ENCODE measurements at regions not wholly inside any gene's neighbourhood (a gene's known extent, or its start where the extent isn't known, plus 50 kb on each side); places are given as distances from the start of the nearest gene placed in this dataset.
"Not testable (repeated sequence)": the region's sequence is repeated elsewhere in the genome, so short reads cannot be mapped to it uniquely, and the experiment has no call there.

DNA sequence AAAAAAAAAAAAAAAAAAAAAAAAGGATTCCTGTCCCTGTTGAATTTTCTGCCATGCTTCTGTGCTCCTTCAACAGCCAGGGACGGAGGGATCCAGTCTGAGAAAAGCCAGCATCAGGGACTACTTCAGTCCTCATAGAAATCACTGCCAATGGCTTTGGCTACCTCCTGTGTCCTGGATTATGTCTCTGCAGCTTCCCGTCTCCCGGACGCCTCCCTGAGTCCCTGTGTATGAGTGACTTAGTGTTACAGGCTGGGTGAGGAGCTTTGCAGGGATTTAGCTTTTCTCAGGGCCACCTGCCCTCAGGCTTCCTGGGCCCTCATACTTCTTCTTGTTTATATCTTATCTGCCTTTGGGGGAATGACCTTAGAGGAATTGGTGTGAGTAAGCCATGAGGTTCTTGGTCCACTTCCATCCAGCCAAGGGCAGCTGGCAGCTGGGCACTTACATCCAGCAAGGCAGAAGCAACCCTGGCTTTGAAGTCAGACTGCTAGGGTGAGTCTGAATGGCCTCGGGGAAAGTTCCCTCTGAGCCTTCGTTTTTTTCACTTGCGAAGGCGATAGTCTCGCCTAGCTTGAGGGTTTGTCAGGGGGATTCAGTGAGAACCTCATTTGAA lies 83.6 kb upstream of the CRYM start:
- DNase-seq, result peak; percentile 88

DNA sequence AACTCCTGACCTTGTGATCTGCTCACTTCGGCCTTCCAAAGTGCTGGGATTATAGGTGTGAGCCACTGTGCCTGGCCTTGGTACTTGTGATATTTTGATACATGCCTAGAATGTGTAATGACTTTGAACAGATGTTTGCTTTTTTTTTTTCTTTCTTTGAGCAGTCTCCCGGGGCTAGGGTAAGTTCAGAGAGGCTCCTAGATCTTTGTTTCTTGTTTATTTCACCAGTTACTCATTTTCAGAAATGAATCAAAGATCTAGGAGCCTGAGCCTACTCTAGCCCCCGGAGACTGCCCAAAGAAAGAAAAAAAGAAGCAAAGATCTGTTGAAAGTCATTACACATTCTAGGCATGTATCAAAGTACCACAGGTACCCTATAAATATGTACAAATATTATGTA lies 83.0 kb upstream of the CRYM start:
- not testable (repeated sequence) for DNase-seq

DNA sequence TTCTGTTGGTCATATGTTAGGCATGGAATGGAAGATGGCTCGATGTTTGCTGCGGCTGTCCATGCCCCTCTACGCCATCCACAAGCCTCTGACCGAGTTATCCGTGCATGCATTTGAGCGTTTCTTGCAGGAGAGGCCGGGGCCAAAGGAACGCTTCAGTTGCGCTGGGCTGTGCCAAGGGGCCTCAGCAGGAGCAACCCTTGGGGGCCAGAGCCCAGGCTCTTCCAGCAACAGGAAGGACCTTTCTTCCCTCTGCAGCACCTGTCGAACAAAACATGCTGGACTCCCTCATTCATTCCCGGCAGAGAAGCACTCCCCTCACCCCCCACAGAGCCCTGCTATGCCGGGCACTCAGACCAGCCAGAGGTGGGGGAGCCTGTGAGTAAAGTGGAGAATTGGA lies 81.4 kb upstream of the CRYM start:
- not testable (repeated sequence) for DNase-seq

DNA sequence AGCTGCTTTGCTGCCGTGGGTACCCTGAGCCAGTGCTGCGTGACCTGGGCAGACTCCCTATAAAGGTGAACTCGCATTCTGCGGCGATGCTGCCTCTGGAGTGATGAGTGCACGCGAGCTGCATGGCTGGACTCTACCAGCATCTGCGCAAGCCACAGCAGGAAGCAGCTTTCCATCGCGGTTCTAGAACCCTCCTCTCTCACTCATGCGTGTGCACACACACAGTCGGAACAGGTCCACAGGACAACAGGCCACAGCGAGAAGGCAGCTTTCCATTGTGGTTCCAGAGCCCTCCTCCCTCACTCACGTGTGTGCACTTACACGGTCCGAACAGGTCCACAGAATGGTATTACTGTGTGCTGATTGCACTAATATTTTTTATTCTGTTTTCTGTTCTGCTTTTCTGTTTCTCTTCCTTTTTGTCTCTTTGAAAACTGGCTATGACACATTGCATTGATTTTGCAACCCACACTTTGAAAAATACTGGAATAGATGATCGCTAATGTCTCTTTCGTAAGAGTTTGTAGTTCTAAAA lies 80.2 kb upstream of the CRYM start:
- DNase-seq, result not testable (repeated sequence)

DNA sequence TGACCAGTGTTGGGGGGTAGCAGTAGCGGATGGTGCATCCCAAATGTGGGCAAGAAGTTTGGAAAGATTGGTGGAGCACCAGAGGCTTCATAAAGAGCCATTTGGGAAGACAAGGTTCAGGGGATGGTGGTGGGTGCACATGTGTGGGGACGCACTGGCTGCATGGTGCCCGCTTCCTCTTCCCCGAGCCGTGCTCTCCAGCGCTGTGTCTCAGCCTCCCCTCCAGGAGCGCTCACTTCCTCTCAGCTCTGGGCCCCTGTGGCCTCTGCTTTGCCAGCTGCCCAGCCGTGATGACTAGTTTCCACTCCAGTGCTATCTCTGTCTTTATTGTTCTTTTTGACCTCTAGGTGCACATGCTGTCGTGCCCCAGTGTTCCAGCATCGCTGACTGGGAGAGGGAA lies 78.2 kb upstream of the CRYM start:
- DNase-seq, result not testable (repeated sequence)

DNA sequence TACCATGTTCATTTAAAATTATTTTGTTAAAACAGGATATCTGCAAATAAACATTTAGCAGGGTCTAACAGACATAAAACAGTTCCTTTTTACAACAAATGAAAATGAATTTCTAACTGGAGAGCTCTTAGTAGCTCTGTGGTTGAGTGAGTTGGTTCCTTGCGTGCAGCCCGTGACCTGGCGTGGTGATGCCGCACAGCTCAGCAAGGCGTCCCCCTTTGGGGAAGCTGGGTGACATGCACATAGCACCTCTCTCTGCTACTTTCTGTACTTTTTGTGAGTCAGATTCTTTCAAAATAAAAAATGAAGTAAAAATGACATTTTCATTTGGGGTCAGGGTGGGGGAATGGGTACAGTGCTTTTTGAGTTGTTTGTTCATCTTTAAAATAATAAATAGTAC lies 73.3 kb upstream of the CRYM start:
- DNase-seq, result not testable (repeated sequence)

DNA sequence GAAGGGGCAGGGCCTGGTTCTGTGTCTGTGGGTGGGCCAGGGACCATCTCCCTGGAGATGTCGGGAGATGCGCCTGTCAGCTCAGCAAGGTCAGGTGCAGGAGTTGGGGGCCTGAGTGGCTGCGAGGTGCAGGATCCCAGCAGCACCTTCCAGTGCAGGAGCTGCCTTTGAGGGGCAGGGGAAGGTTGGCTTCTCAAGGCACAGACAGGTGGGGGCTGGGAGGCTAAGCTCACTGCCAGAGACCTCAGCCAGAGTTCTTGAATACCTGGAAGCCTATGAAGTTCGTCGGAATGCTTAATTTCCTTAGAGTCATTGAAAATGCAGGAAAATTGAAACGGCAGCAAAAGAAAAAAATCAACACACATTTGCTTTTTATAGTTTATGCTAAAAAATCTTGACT lies 72.8 kb upstream of the CRYM start:
- DNase-seq, result not testable (repeated sequence)

DNA sequence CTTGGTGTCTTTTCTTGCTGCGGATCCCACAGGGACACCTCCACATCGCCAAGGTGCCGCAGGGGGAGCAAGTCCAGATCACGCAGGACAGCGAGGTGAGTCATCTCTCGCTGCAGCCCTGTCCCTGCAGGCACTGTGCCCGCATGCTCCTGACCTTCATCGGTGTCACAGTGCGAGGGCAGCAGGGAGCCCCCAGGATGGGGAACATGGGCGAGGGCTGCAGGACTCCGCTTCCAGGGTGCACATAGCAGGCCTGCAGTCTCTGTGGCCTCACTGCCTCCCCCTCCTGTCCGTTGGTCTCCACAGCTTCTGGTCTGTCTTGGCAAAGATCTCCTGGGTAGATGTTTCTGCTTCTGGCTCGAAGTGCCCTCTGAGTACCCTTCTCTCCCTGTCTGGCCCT lies 71.2 kb upstream of the CRYM start:
- DNase-seq, result not testable (repeated sequence)

DNA sequence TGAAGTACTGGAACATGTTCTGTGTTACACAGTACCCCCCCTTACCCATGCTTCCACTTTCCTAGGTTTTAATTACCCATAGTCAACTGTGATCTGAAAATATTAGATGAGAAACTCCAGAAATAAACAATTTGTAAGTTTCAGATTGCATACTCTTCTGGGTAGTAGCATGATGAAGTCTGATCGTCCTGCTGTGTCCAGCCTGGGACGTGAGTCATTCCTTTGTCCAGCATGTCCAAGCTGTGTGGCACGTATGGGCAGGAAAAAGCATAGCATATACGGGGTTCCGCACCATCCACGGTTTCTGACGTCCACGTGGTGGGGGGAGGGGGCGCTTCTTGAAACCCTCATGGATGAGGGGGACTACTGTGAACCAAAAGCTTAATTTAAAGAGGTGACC lies 70.7 kb upstream of the CRYM start:
- not testable (repeated sequence) for DNase-seq

DNA sequence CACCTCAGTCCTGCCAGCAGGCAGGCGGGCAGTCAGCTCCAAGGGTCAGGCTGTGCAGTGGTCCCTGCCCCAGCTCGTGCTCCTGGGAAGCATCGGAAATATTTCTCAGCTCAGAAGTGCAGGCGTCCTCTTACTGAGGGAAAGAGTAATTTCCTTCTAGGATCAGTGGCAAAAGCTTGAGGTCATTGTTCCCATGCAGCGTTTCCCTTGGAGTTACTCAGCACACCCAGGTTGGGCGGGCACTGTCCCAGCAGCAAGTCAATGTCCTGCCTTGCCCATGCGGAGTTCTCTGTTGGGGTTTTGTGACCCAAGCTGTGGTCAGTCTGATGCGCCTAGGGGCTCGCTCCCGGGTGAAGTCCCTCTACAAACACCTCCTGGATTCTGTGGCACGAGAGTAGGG lies 69.4 kb upstream of the CRYM start:
- not testable (repeated sequence) for DNase-seq

DNA sequence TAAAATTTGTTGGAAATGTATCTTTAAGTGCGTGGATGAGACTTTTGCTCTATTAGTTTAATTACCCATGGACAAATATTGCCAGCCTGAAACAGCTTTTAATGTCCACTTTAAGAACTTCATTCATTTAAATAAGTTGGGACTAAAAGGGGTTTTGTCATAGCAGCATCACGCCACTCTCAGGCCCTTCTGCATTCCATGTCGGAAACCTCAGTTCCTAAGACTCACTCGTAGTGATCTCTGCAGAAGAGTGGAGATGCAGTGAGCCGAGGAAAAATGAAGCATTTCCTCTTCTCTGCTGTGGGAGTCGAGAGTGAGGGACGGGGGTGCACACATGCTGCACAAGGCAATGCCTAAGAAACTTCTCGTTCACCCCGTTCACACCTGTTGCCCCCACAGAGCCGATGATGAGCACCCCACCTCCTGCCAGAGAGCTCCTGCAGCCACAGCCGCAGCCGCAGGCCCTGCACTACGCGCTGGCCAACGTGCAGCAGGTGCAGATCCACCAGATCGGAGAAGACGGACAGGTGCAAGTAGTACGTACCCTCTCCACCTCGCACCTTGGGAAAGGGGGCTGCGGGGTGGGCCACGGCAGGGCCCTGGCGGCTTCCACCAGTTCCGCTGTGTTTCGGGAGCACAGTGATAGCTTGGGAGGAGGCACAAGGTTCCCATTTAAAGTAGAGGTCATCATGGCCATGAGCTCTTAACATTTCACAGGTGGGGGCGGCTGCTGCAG lies 68.8 kb upstream of the CRYM start:
- DNase-seq, result not testable (repeated sequence)

DNA sequence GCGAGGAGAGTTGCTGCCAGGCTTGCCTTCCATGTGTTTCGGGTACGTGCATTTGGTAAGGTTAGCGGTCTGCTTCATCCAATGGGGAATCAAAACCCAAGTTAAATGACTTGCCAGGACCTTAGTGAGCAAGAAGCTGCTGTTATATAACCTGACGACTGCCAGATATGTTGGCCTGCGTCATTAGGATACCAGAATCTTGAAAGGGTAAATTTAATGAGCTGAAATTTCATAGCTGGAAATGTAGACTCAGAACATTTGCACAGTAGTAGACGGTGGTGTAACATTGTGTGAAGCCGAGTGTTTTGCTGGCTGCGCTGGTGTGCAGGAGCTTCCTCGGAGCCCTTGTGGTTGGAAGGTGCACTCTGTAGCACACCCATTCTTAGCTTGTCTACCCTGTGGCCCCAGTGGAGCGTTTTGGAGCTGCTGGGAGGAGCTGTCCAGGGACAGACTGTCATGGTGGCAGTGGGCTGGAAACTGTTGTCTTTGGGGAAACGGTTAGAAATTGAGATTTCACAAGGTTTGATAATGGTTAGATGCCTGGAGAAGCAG lies 66.3 kb upstream of the CRYM start:
- not testable (repeated sequence) for DNase-seq

DNA sequence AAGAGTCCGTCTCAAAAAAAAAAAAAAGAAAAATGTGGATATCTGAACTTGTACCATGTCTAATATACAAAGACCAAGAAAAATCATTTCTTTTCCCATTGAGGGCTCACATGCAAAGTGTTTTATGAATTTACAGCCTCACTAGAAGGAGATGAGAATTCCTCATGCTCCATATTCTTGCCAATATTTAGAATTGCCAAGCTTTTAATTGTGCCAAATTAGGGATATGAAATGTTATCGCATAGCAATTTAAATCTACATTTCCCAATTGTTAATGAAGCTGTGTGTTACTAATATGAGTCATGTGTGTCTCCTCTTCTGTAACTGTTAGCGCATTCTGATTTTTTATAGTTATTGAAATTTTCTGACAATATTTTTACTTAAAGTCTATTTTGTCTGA lies 63.0 kb upstream of the CRYM start:
- DNase-seq, result no peak

DNA sequence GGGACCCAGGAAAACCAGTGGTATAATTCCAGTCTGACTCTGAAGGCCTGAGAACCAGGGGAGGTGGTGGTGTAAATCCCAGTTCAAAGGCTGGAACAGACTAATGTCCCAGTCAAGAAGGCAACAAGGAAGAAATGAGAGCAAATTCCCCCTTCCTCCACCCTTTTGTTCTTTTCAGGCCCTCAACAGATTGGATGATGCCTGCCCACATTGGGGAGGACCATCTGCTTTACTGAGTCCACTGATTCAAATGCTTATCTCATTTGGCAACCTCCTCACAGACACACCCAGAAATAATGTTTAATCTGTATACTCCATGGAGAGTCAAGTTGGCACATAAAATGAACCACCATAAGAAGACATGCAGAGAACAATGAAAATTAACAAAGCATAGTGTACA lies 61.9 kb upstream of the CRYM start:
- peak; percentile 7 for DNase-seq

DNA sequence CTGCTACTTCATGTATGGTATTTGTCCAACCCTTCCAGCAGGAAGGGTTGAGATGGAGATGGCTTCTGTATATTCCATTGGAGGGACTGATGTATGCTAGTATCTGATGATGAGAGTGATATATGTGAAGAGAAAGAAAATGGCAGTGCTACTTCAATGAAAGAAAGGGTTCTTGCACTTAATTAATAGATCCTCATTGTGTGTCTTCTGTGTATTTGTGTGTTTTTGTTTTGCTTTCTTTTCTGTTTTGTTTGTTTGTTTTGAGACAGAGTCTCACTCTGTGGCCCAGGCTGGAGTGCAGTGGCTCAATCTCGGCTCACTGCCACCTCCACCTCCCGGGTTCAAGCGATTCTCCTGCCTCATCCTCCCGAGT lies 61.2 kb upstream of the CRYM start:
- no peak for DNase-seq

DNA sequence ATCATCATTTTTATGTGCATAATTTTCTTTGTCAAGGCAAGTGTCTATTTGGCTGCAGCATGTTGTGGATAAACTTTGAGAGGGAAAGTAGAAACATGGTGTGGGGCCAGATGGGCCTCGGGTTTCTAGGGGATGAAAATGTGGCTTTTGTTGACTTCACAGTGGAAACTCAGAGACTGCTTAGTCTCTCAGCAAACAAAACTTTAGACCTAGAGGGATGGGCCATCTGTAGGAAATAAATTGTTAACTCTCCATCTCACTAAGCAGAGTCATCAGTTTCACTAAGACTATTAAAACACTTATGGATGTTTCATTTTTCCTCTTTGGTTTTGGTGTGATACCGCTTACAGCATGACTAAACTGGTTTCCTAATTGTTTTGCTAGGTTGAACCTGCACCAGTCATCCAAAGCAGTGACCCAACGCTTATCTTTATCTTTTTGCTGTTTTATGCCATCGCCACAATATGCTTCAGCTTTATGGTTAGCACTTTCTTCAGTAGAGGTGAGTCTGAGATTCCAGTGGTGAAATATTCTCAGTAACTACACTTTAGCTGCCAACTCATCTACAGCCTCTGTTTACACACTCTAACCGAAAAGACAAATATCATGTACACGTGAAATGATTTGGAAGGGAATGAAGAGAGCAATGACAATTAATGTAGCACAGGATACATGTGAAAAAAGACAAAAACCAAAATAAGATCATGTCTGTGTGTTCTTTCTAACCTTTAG lies 60.6 kb upstream of the CRYM start:
- DNase-seq, result no peak

DNA sequence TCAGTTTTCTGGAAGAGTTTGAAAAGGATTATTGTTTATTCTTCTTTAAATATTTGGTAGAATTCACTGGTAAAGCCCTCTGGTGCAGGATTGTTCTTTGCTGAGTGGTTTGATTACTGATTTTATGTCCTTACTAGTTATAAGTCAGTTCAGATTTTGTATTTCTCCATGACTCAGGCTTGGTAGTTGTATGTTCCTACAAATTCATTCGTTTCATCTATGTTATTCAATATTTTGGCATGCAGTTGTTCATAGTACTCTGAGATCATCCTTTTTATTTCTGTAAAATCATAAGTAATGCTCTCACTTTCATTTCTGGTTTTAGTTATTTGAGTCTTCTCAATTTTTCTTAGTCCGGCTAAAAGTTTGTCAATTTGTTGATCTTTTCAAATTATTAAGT lies 58.1 kb upstream of the CRYM start:
- no peak for DNase-seq

DNA sequence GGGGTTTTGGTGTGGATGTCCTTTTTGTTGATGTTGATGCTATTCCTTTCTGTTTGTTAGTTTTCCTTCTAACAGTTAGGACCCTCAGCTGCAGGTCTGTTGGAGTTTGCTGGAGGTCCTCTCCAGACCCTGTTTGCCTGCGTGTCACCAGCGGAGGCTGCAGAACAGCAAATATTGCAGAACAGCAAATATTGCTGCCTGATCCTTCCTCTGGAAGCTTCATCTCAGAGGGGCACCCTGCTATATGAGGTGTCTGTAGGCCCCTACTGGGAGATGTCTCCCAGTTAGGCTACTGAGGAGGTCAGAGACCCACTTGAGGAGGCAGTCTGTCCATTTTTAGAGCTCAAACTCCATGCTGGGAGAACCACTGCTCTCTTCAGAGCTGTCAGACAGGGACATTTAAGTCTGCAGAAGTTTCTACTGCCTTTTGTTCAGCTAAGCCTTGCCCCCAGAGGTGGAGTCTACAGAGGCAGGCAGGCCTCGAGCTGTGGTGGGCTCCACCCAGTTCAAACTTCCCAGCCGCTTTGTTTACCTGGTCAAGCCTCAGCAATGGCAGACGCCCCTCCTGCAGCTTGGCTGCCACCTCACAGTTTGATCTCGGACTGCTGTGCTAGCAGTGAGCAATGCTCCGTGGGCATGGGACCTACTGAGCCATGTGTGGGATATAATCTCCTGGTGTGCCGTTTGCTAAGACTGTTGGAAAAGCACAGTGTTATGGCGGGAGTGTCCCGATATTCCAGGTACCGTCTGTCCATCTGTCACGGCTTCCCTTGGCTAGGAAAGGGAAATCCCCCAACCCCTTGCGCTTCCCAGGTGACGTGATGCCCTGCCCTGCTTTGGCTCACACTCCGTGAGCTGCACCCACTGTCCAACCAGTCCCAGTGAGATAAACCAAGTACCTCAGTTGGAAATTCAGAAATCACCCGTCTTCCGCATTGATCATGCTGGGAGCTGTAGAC lies 56.4 kb upstream of the CRYM start:
- not testable (repeated sequence) for DNase-seq

DNA sequence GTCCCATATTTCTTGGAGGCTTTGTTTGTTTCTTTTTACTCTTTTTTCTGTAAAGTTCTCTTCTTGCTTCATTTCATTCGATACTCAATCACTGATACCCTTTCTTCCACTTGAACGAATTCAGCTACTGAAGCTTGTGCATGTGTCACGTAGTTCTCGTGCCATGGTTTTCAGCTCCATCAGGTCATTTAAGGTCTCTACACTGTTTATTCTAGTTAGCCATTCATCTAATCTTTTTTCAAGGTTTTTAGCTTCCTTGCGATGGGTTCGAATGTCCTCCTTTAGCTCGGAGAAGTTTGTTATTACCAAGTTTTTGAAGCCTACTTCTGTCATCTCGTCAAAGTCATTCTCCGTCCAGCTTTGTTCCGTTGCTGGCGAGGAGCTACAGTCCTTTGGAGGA lies 55.6 kb upstream of the CRYM start:
- not testable (repeated sequence) for DNase-seq
